HepG2 (cell line): ENCODE measurements at regions not wholly inside any gene's neighbourhood (a gene's known extent, or its start where the extent isn't known, plus 50 kb on each side); places are given as distances from the start of the nearest gene placed in this dataset.

Experiments used
- ATAC-seq: fragments of 200-7000 bp; cut with Tn5 transposase; 3 replicates; pipeline ENCODE4 v1.9.1; 2020; ENCODE audit warnings: mild to moderate bottlenecking, moderate library complexity
- BruUV-seq: library from RNA; stranded (reverse); fragments of 400-500 nt; replicated peaks from 2 replicates; lab custom pipeline; 2021; lab: Mats Ljungman, UMichigan
- CTCF ChIA-PET: fragments of 300-600 bp; formaldehyde crosslinking; extraction: SDS; loops from one replicate; lab custom pipeline; 2021; ENCODE audit warnings: low total read pairs, inconsistent platforms, low intra/inter-chr PET ratio; lab: Yijun Ruan, JAX
- POLR2A ChIA-PET: fragments of 350-600 bp; sonication (Branson Sonifier 250); formaldehyde crosslinking; loops from one replicate; lab custom pipeline; 2020; ENCODE audit warnings: antibody characterized with exemption, inconsistent platforms; lab: Yijun Ruan, JAX
- DNase-seq: peaks from one replicate; pipeline ENCODE4 v3.0.0-alpha.2; 2015; ENCODE audit warnings: low spot score
- FAIRE-seq: peaks from 3 replicates; lab custom pipeline; 2011; peaks lifted over from hg19 to GRCh38; lab: Jason Lieb, UNC
- H2AFZ ChIP-seq: one replicate; pipeline ENCODE4 v1.6.1; 2011; ENCODE audit warnings: low read length, inconsistent platforms
- H3K27ac ChIP-seq: fragments of 300-600 bp; 3 replicates; pipeline ENCODE4 v1.8.0; 2011; ENCODE audit warnings: mixed run types, mild to moderate bottlenecking, mixed read lengths, low read length, inconsistent platforms; ENCODE audit not compliant: insufficient read depth; ENCODE audit errors: extremely low read length
- H3K27me3 ChIP-seq, 2 experiments: fragments of 200-600 bp in 1 of 2; 2 replicates in 1 of 2; 3 replicates in 1 of 2; pipeline versions ENCODE4 v1.6.0 to v1.8.0; 2011; ENCODE audit warnings: low read length in 2 of 2, mild to moderate bottlenecking in 2 of 2, moderate library complexity in 2 of 2, inconsistent platforms in 1 of 2; ENCODE audit not compliant: insufficient read depth in 2 of 2, control insufficient read depth in 1 of 2
- H3K36me3 ChIP-seq, 2 experiments: fragments of 200-600 bp in 1 of 2; replicated peaks in 1 of 2; 2 replicates in 1 of 2; 3 replicates in 1 of 2; pipeline versions ENCODE4 v1.5.1 to v1.8.0; 2011; ENCODE audit warnings: low read length in 2 of 2, inconsistent platforms in 1 of 2; ENCODE audit not compliant: insufficient read depth in 2 of 2, control insufficient read depth in 1 of 2
- H3K4me1 ChIP-seq: 2 replicates; pipeline ENCODE4 v1.5.1; 2012; ENCODE audit warnings: low read length, inconsistent platforms; ENCODE audit not compliant: insufficient read depth
- H3K4me2 ChIP-seq: 2 replicates; pipeline ENCODE4 v1.6.0; 2011; ENCODE audit warnings: low read depth, low read length, inconsistent platforms
- H3K4me3 ChIP-seq, 3 experiments: fragments of 200-600 bp in 1 of 3; sonication (generic), shearing (Covaris generic) in 1 of 3; replicated peaks in 1 of 3; 2 replicates each; pipeline ENCODE4 v1.5.1; 2011 to 2016; ENCODE audit warnings: low read length in 3 of 3, inconsistent platforms in 2 of 3, low read depth in 2 of 3, mild to moderate bottlenecking in 2 of 3, control low read depth in 1 of 3, mixed read lengths in 1 of 3; ENCODE audit not compliant: insufficient read depth in 1 of 3
- H3K79me2 ChIP-seq: one replicate; pipeline ENCODE4 v1.6.1; 2011; ENCODE audit warnings: low read length, inconsistent platforms; ENCODE audit not compliant: insufficient read depth
- H3K9ac ChIP-seq: 2 replicates; pipeline ENCODE4 v1.6.0; 2011; ENCODE audit warnings: mild to moderate bottlenecking, low read depth, low read length, inconsistent platforms; ENCODE audit not compliant: insufficient read depth
- H3K9me3 ChIP-seq: 2 replicates; pipeline ENCODE4 v1.5.1; 2012; ENCODE audit warnings: mild to moderate bottlenecking, low read length
- H4K20me1 ChIP-seq: 2 replicates; pipeline ENCODE4 v1.6.0; 2011; ENCODE audit warnings: inconsistent platforms, mild to moderate bottlenecking, low read length, moderate library complexity; ENCODE audit not compliant: insufficient read depth
- AKNA ChIP-seq: sonication (generic); formaldehyde crosslinking; IDR thresholded peaks from 2 replicates; pipeline ENCODE4 v1.4.0; 2020; ENCODE audit warnings: missing genetic modification reagents, borderline replicate concordance
- ARID4A ChIP-seq: sonication (generic); formaldehyde crosslinking; IDR thresholded peaks from 2 replicates; pipeline ENCODE4 v1.5.0; 2020; ENCODE audit warnings: mild to moderate bottlenecking, missing genetic modification reagents, borderline replicate concordance
- ARNTL ChIP-seq: sonication (generic); formaldehyde crosslinking; IDR thresholded peaks from 2 replicates; pipeline ENCODE4 v1.4.0; 2020; ENCODE audit warnings: mild to moderate bottlenecking, missing genetic modification reagents
- CREM ChIP-seq, 2 experiments: sonication (generic) in 1 of 2; formaldehyde crosslinking in 1 of 2; IDR thresholded peaks; 2 replicates each; pipeline versions ENCODE4 v1.4.0 to v1.6.1; 2016 to 2020; ENCODE audit warnings: antibody characterized with exemption in 1 of 2, mild to moderate bottlenecking in 1 of 2, missing genetic modification reagents in 1 of 2
- HES4 ChIP-seq: sonication (generic); formaldehyde crosslinking; IDR thresholded peaks from 2 replicates; pipeline ENCODE4 v1.9.0; 2021; ENCODE audit warnings: mild to moderate bottlenecking, missing genetic modification reagents, borderline replicate concordance
- KDM4B ChIP-seq: sonication (generic); formaldehyde crosslinking; IDR thresholded peaks from 2 replicates; pipeline ENCODE4 v1.4.0; 2020; ENCODE audit warnings: missing genetic modification reagents
- REL ChIP-seq: sonication (generic); formaldehyde crosslinking; conservative IDR thresholded peaks from 2 replicates; pipeline ENCODE4 v1.8.0; 2022; ENCODE audit warnings: mild to moderate bottlenecking, missing genetic modification reagents, moderate library complexity
- SUZ12 ChIP-seq: fragments of 150-350 bp; IDR thresholded peaks from 2 replicates; pipeline ENCODE4 v1.6.1; 2014; ENCODE audit warnings: low read depth, low read length
- ZBTB21 ChIP-seq: sonication (generic); formaldehyde crosslinking; IDR thresholded peaks from 2 replicates; pipeline ENCODE4 v1.4.0; 2020; ENCODE audit warnings: missing genetic modification reagents
- ZNF296 ChIP-seq: sonication (generic); formaldehyde crosslinking; conservative IDR thresholded peaks from 2 replicates; pipeline ENCODE4 v1.5.0; 2020; ENCODE audit warnings: mild to moderate bottlenecking, missing genetic modification reagents
- ZNF430 ChIP-seq: sonication (generic); formaldehyde crosslinking; IDR thresholded peaks from 2 replicates; pipeline ENCODE4 v1.9.0; 2021; ENCODE audit warnings: mild to moderate bottlenecking, missing genetic modification reagents
- ZNF468 ChIP-seq: sonication (generic); formaldehyde crosslinking; IDR thresholded peaks from 2 replicates; pipeline ENCODE4 v1.8.0; 2022; ENCODE audit warnings: mild to moderate bottlenecking, moderate library complexity, missing genetic modification reagents
- ZNF557 ChIP-seq: sonication (generic); formaldehyde crosslinking; IDR thresholded peaks from 2 replicates; pipeline ENCODE4 v1.4.0; 2020; ENCODE audit warnings: missing genetic modification reagents
- WGBS: methylation state at CpG from one replicate; pipeline ENCODE4 v1.1.6; 2017; ENCODE audit warnings: low lambda C conversion rate; 5-methylcytosine and 5-hydroxymethylcytosine counted together
- in situ Hi-C: cut with HindIII; loops from 2 replicates; pipeline ENCODE4 v1.10.0; 2017; ENCODE audit warnings: low pct_unique_long_range_greater_than_20kb; ENCODE audit not compliant: extremely low pct_ligation_motif_present
- intact Hi-C: fragments of 100-400 bp; cut with micrococcal nuclease; formaldehyde crosslinking; loops from one replicate; pipeline ENCODE4 v1.10.0; 2022; ENCODE audit not compliant: unreplicated experiment

GRCh38 chr1:5756434-5757186, 235.6 kb downstream of the NPHP4 start:
- Histone ChIP-seq H3K27me3 (peaks cover 9 to 69% of the 10 kb centered on the region in 2 experiments), H3K4me1 (no peaks in the 10 kb centered on the region), H3K9me3 (no peaks in the 10 kb centered on the region), H3K9ac (no peak overlapping the region), H2AFZ (no peak overlapping the region), H4K20me1 (no peaks in the 10 kb centered on the region), H3K4me2 (no peak overlapping the region), H3K79me2 (no peaks in the 10 kb centered on the region), H3K4me3 (no peak overlapping the region), H3K36me3 (no peaks in the 10 kb centered on the region), H3K27ac (no peak overlapping the region)
- CTCF ChIA-PET: no interaction called here
- 39% methylated on average over 5 of the region's 21 CpGs for WGBS
- no TSS peak for BruUV-seq
- FAIRE-seq: no peak
- TF ChIP-seq ZNF430 (no peak), HES4 (CRISPR knock-in tag) (no peak), REL (no peak), ZBTB21 (no peak), ZNF296 (CRISPR knock-in tag) (no peak), CREM (IDR thresholded peaks at IDR 0.05) (no peak), CREM (CRISPR knock-in tag; IDR thresholded peaks at IDR 0.05) (no peak), ZNF557 (CRISPR knock-in tag) (no peak), ARID4A (CRISPR knock-in tag) (no peak), ARNTL (CRISPR knock-in tag) (no peak), KDM4B (CRISPR knock-in tag) (no peak), ZNF468 (CRISPR knock-in tag) (no peak), SUZ12 (no peak), AKNA (CRISPR knock-in tag) (no peak)
- in situ Hi-C loops (no loop called here), intact Hi-C loops (no loop called here)
- POLR2A ChIA-PET: no interaction called here
- ATAC-seq: no peak
- no peak for DNase-seq
